HG02798 (cell line): ENCODE measurements at regions not wholly inside any gene's neighbourhood (a gene's known extent, or its start where the extent isn't known, plus 50 kb on each side); places are given as distances from the start of the nearest gene placed in this dataset.
"Not testable (repeated sequence)": the region's sequence is repeated elsewhere in the genome, so short reads cannot be mapped to it uniquely, and the experiment has no call there.

Experiments
- ATAC-seq: cut with Tn5 transposase; IDR thresholded peaks from one replicate; pipeline ENCODE4 v1.9.1; 2021; ENCODE audit warnings: mild to moderate bottlenecking; ENCODE audit not compliant: unreplicated experiment, poor library complexity

DNA sequence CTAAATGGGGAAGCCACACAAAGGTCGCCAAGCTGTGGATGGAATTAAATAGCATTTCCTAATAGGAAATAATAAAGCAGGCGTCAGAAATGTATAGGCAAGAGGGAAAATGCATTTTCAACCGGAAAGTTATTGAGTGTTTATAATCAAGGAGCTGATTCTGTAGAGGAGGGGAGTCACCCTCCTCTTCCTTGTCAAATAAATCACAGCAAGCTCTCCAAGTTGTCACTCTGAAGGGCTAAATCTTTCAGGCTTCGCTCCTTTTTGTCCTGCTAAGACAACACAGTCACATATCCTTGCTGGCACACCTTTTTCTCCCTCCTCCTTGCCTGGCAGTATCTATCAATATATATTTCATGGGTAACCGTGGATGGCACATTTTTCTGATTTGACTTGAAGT lies 338.4 kb downstream of the SATB1 start:
- no peak for ATAC-seq

DNA sequence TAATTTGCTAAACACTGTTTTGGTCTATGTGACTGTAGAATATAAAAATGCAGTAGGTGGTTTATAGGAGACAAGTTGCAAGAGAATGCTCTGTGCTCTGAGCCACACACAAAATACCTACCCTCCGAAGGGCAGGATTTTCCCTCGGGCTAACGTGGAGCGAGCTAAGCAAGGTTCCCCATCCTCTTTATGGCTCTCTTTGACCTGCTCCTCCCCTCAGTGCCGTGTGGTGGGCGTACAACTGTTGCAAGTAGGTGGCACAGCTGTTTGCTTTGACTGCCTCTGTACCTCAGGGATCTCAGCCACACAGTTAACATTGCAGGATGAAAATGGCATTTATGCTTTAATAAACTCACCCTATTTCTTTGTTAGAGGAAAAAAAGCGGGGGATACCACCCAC lies 339.1 kb downstream of the SATB1 start:
- ATAC-seq = no peak

DNA sequence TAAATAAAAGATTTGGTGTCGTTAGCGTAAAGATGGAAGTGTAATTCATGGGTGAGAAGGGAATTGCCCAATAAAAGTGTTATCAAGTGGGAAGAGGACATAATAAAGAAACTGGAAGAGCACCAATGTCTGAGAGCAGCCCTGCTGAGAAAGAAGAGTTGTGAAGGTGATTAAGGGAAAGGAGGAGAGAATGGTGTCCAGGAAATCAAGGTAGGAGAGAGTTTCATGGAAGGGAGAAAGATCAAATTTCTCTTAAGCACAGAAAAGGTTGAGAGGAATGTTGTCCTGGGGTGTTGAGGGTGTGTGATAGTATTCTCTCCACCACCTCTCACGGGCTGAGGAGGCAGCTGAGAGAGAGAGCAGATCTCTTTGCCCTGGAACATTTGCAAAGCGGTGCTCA lies 339.7 kb downstream of the SATB1 start:
- no peak for ATAC-seq

DNA sequence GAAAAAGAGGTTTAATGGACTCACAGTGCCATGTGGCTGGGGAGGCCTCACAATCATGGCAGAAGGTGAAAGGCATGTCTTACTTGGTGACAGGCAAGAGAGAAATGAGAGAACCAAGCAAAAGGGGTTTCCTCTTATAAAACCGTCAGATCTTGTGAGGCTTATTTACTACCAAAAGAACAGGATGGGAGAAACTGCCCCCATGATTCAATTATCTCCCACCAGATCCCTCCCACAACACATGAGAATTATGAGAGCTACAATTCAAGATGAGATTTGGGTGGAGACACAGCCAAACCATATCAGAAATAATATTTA lies 340.8 kb upstream of the TBC1D5 start:
- not testable (repeated sequence) for ATAC-seq

DNA sequence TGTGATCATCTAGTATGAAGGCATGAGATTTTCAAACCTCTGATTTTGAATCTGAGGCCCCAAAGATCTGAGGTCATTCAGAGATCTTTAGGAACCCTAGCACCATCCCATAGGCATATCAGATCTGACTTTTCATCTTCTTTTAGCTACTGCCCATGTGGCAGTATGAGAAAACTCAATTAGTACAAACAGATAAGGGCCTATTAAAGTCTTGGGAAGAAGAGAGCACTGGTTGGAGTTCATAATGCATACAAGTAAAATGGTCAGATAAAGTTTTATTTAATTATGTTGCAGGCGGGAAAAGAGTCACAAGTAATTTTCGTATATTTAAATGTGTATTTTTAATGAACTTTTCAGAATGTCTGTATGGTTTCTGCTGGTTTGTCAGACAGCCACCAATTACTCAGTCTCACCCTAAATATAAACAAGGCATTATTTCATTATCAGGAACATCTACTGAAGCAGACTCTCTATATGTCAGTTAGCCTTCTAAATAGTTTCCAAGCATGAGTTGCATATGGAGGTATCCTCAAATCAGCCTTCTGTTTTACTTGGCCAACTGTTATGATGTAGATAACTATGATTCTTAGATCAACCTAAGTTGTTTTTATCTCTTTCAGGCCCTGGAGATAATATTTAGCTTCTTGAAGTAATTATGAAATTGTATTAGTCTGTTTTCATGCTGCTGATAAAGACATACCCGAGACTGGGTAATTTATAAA lies 340.3 kb upstream of the TBC1D5 start:
- no peak for ATAC-seq

DNA sequence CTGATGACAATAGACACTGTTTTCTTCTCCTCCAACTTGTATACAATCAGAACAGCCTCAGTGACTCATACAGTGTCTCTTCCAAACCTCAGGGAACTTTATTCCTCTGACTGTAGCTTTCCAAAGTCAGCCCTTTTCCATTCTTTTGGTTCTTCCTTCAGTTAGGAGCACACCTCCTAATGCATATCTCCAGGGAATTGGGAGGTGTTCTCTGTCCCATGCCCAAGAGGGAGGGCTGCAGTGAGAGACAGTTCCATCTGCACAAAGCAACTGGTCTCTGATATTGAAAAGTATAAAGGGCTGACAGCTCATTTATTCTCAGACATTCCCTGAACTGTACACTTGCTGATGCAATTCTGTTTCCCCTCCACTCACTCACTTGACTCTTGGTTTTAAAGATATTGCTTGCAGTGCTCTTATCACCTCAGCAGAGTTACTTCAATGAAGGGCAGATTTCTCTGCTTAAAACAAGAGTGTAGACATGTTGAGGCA lies 337.8 kb upstream of the TBC1D5 start:
- no peak for ATAC-seq

DNA sequence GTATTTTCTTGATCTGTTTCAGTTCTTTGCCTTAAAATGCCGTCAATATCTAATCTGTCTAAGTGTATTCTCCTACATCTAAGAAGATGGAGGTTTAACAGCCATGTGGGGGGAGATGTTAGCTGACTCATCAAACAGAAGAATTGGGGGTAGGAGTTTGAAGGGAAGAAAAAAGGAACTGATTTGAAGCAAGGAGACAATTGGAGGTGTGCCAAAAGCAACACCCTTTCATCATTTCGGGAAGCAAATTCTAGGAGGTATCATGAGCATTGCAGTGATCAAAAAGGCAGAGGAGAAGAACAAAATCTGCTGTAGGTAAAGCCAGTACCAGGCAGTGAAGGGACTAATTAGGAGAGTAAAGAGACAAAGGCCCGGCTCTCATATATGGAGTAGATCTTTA lies 337.3 kb upstream of the TBC1D5 start:
- no peak for ATAC-seq

DNA sequence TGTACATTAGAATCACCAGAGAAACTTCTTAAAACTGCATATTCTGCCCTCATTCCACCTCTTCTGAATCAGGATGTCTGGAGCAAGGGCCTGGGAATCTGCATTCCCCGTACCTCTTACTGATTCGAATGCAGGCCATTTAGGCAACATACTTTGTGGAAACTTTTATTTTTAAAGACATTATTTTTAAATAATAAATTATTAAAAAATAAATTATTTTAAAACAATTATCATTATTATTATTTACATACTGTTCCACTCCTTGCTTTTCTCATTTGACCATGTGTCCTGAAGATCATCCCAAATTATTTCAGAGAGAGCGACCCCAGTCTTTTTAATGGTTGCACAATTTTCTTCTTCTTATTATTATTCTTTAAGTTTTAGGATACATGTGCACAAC lies 336.6 kb upstream of the TBC1D5 start:
- no peak for ATAC-seq

DNA sequence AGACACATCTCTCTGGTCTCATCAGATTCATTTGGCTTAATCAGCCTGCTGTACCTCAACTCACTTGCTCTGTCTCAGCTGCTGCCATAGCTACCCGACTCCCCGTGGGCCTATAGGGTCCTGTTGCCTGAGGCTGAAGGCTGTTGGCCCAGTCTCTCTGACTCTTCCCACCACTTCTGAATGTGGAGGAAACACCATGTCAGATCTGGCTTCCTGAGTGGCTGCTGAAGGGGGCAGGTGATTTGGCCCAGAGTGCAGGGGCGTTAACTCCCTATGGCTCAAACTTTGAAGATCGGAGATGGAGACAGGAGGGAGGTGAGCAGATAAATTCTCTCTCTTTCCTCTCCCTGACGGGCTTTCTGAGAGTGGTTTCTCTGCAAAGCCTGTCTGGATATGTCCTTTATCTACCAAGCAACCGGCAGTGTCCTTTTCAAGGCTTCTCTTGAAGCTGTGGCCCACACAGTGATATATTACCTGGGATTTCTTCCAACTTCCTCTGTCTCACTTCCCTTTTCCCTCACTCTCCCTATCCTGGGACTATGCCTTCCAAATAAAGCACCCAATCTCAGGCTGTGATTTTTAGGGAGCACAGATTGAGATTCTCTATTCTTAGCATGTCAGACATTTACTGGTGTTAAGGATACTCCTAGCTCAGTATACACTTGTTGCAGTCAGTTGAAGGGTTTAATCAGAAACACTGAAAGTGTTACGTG lies 334.9 kb upstream of the TBC1D5 start:
- ATAC-seq = no peak

DNA sequence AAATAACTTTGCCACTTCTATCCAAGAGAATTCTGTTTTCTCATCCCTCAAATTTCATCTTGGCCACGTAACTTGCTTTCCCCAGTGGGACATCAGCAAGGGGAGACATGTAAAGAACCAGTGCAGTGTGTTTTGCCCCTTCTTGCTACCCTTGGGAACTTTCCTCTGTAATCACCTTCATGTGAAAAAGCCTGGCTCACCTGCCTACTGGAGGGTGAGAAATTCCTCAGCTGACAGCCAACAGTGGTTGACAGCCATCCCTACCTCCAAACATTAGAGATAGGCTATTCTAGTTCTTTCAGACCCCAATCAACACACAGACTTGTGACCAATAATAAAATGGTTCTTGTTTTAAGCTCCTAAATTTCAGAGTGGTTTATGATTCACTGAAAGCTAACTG lies 333.9 kb upstream of the TBC1D5 start:
- ATAC-seq = no peak

DNA sequence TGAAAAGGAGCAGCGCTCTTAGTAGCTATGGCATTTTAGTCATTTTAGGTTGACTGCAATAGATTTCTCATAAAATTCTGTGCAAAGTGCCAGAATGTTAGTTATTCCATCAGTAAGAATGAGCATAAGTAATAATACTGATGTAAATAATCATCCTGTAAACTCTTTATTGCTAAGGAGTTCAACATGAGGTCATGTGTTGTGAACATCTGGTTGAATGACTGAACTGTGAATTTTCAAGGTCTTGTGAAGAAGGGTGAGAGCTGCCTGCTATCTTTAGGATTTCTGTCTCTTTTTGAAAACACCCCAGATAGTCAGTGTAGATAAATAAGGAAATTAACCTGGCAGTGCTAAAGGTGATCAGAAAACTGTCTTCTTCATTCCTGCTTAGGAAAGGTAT lies 333.4 kb upstream of the TBC1D5 start:
- ATAC-seq = no peak

DNA sequence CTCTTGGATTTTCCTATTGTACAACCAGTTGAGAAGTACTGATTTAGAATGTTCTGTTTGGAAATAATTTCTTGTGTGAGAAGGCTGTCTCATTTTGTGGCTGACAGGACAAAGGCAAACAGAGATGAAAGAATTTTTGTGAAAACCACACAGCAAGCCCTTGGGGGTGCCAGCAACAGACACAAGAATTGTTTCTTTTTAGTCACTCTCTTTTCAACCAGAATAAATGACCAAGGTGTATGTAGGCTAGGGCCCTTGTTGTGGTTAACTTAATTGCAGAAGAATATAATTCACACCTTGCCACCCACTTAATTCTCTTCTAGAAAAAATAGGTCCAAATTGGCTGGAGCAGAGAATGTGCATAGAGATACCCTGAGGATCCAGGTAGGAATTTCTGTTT lies 329.4 kb upstream of the TBC1D5 start:
- ATAC-seq = no peak

DNA sequence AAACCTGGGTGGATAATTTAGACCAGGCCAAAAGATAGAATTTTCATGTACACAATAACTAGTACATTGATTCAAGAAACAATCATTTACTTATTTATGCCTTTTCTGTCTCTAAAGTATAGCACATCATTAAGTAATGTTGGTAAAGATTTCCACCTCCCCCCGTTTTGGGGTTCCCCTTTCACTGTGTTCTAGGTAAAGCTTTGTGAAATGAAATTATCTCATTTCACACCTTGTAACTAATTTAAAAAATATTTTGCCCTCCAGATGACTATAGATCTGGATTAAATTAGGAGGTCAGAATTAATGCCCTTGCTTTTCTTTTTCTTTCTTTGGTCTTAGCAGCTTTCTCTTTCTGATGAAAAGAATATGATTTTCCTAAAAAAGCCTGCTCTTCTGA lies 328.5 kb upstream of the TBC1D5 start:
- ATAC-seq = no peak

DNA sequence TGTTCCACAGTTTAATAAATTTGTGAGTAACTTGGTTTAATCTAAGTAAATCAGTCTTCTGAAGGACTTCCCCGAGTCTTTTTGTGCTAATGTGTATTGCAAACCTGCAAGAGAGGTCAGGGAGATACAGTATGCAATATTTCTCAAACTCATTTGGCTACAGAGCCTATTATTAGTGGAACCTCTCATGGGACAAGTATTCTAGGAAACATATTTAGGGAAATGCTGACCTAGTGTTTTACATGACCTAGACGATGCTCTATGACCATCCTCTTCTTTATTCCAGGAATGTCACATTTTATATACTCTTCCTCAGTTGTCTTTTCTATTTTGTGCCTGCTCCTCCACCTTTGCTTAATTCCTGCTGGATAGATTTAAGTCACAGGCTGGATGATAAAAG lies 327.8 kb upstream of the TBC1D5 start:
- no peak for ATAC-seq

DNA sequence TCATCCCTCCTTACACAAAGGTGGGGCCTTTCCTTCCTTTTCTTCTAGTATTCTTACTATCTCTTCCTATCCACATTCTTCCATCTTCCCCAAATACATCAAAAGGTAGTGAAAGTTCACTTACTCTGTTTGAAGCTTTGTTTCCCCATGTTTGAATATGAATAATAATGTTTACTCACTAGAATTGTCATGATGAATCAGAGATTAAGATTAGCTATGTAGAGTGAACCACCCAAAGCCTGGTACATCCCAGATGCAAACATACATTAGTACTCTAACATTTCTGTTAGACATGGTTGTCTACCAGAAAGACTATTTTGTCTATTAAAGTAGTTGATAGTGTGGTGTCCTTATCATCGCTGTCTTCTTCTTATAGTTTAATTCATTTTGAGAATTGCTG lies 327.1 kb upstream of the TBC1D5 start:
- ATAC-seq = no peak

DNA sequence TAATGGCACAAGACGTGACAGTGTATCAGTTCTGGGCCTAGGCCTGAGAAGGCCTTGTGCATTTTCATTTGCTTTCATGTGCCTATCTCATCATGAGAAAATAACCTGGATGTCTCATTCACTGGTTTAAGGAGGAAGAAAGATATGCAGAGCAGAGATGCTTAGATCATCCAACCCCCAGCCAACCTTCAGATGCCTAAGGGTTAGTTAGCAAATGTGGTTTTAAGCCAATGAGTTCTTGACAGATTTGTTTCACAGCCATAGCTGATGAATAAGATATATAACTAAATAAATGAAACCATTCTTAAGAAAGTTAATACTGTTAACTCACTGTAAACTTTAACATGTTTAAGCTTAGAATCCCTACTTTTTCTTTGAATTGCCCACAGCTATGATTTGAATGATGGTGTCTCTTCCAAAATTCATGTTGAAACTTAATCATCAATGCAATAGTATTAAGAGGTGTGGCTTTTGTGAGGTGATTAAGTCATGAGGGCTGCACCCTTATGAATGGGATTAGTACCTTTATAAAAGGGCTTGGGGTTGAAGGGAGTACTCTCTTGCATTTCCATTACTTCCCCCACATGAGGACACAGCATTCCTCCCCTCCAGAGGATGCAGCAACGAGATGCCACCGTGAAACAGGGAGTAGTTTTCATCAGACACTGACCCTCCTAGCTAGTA lies 324.6 kb upstream of the TBC1D5 start:
- ATAC-seq = no peak

DNA sequence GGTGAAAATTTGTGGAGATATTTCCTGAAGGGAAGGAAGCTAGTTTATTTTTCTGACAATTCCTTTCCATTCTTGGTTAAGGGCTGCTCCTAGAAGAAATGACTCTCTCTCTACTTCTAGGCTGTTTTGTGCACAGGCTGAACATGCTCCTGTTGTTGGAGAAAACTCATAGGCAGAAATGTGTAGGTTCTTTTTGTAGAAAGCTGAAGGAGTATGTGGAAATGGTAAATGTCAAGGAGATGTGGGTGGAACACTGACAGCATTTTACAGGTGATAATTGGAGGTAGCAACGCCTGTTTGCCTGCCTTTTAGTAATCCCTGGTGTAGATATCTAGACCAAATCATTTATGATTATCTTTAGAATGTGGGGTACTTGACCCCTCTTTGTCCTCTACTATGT lies 322.2 kb upstream of the TBC1D5 start:
- no peak for ATAC-seq

DNA sequence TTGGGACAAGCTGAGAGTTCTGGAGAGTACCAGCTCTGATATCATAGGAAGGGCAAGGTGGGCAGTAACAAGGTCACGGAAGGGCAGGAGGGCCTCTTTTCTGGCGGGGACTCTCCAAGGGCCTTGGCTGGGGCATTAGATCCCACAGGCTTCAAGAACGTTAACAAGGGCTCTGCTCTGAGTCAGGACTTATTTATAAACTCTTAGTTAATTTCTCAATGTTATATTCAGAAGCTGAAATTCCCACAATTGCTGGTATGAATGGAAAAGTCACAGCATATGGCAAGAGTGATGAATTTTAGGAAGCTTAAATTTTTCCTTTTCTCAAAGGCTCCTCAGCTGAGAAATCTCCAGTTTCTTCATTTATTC lies 320.2 kb upstream of the TBC1D5 start:
- no peak for ATAC-seq

DNA sequence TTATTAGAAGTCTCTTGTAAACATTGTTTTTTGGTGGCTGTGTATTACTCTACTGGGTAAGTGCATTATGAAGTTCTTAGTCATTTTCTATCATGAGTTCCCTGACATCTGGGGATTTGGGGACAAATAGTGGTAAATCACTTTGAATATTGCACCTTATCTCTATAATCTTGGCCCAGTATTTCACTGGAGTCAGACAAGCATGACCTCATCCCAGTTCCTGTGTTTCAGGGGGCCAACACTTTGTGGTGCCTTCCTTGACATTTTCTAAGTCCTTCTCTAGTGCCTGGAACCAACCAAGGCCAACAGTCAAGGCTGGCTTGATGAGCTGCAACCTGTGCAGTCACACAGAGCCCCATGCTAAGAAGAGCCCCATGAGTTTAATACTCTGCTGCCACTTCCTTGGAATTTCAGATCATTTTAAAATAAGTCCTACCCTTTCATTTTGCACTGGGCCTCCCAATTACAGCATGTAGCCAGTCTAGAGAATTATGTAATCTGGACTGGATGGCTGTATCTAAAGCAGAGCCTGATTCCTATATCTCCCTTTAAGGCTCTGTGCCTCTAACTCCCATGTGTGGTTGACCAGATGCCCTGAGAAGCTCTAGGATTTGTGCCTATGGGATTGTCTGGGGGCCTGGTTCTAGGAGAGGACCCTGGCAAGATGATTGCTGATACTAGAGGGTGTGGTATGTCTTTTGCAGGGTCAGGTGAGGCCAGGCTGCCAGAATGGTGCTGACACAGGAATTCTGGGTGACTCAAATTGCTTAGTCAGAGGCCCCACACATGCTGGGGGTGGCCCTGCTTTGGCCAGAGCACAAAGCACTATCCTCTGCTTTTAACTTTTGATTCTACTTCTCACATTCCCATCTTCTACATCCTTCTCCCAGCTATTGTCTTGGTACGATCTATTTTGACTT lies 319.6 kb upstream of the TBC1D5 start:
- no peak for ATAC-seq

DNA sequence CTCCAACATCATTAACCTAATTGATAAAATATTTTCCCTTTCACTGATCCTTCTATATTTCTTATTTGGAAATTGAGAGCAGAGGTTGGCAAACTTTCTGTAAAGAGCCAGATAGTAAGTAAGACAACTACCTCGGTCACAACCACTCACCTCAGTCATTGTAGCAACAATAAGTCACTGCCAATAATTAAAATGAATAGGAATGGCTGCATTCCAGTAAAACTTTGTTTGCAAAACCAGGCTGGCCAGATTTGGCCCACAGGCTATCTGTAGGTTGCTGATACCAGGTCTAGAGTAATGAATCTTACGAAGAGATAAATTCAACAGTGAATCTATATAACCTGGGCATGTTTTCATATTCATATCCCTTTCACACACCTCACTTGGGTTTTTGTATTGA lies 316.2 kb upstream of the TBC1D5 start:
- no peak for ATAC-seq
